ENCODE measurements at regions not wholly inside any gene's neighbourhood (a gene's known extent, or its start where the extent isn't known, plus 50 kb on each side); places are given as distances from the start of the nearest gene placed in this dataset.

DNA sequence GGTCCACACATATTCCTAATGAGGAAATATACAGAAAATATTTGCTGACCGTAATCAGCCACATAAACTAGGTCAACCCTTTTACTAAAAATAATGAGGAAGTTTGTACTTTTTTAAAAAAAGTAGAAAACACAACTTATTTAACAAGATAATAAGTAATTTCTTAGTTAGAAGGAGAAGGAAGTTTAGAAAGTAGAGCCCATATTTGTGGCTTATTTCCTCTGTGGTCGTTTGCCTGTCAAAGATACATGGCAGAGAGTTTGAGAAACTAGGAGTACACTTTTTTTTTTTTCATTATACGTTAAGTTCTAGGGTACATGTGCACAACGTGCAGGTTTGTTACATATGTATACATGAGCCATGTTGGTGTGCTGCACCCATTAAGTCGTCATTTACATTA lies 1205.2 kb upstream of the MIR17HG start:
- Histone ChIP-seq H3K9ac (ENCODE audit: insufficient read length, low read depth) (no peak overlapping the region), H3K4me1 (ENCODE audit: insufficient read depth, insufficient read length) (no peaks in the 10 kb centered on the region), H3K4me3 (ENCODE audit: insufficient read length, low read depth) (no peak overlapping the region), H3K36me3 (ENCODE audit: insufficient read depth, insufficient read length, low read length) (no peaks in the 10 kb centered on the region), H3K27me3 (ENCODE audit: insufficient read depth, insufficient read length) (no peaks in the 10 kb centered on the region), H3K9me3 (ENCODE audit: insufficient read depth, low read length) (no peaks in the 10 kb centered on the region)
- no peak for TF ChIP-seq SUZ12 (IDR thresholded peaks at IDR 0.05; ENCODE audit: extremely low read depth, insufficient read depth, insufficient read length)
- no peak for TF ChIP-seq YY1 (IDR thresholded peaks at IDR 0.05; ENCODE audit: insufficient read depth, insufficient read length)
- TF ChIP-seq ZNF274 (IDR thresholded peaks at IDR 0.05; ENCODE audit: low read depth, low read length), result no peak
- no peak for DNase-seq (ENCODE audit: low read depth, low spot score)

DNA sequence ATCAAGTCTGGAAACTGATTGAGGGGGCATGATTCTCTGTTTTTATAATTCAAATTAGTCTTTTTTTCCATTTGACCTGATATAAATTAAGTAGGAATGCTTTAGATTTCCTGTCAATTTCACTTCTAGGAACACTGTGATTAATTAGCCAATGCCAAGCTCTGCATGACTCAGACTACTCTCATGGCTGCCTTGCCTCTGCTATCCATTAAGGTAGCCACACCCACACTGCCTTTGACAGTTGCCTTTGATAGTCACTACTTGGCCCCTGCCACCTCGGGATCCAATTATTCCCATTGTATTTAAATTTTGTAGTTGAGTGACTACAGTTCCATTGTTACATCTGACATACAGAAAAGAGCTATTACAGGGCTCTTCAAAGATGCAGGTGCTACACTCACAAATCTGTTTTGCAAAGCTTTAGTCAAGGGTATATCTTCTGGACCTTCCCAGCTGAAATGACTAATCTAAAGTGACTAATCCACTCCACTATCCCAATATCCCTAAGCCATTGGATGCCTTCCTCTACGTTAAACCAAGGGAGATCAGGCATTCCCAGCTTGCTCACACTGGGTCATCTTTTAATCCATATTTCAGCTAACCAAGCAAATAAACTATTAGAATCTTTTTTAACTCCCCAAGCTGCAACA lies 1193.1 kb upstream of the MIR17HG start:
- Histone ChIP-seq H3K36me3 (ENCODE audit: insufficient read depth, insufficient read length, low read length) (no peaks in the 10 kb centered on the region), H3K4me3 (ENCODE audit: insufficient read length, low read depth) (no peak overlapping the region), H3K9me3 (ENCODE audit: insufficient read depth, low read length) (no peaks in the 10 kb centered on the region; the same call in 1 of the 2 replicates), H3K4me1 (ENCODE audit: insufficient read depth, insufficient read length) (no peaks in the 10 kb centered on the region), H3K27me3 (ENCODE audit: insufficient read depth, insufficient read length) (no peaks in the 10 kb centered on the region), H3K9ac (ENCODE audit: insufficient read length, low read depth) (no peak overlapping the region)
- TF ChIP-seq SUZ12 (IDR thresholded peaks at IDR 0.05; ENCODE audit: extremely low read depth, insufficient read depth, insufficient read length), result no peak
- no peak for TF ChIP-seq ZNF274 (IDR thresholded peaks at IDR 0.05; ENCODE audit: low read depth, low read length)
- TF ChIP-seq YY1 (IDR thresholded peaks at IDR 0.05; ENCODE audit: insufficient read depth, insufficient read length), result no peak
- DNase-seq (ENCODE audit: low read depth, low spot score), result no peak

DNA sequence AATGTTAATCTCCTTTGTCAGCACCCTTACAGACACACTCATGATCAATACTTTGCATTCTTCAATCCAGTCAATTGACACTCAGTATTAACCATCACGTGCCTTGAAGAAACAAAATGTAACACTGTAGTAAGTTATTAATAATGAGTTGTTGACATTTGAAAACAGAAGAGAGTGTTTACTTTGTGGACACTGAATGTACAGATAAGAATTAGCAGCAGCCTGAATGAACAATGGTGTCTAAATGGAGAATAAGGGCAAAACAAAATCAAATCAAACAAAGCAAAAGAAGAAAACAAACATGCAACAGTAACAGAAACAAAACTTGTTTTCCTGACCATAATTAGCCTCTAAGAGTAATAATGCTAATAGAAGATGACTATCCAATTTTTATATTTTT lies 1191.1 kb upstream of the MIR17HG start:
- Histone ChIP-seq H3K4me1 (ENCODE audit: insufficient read depth, insufficient read length) (no peaks in the 10 kb centered on the region), H3K9ac (ENCODE audit: insufficient read length, low read depth) (no peak overlapping the region), H3K36me3 (ENCODE audit: insufficient read depth, insufficient read length, low read length) (no peaks in the 10 kb centered on the region), H3K27me3 (ENCODE audit: insufficient read depth, insufficient read length) (no peaks in the 10 kb centered on the region), H3K9me3 (ENCODE audit: insufficient read depth, low read length) (no peaks in the 10 kb centered on the region; the same call in 1 of the 2 replicates), H3K4me3 (ENCODE audit: insufficient read length, low read depth) (no peak overlapping the region)
- TF ChIP-seq ZNF274 (IDR thresholded peaks at IDR 0.05; ENCODE audit: low read depth, low read length), result no peak
- no peak for TF ChIP-seq YY1 (IDR thresholded peaks at IDR 0.05; ENCODE audit: insufficient read depth, insufficient read length)
- TF ChIP-seq SUZ12 (IDR thresholded peaks at IDR 0.05; ENCODE audit: extremely low read depth, insufficient read depth, insufficient read length), result no peak
- no peak for DNase-seq (ENCODE audit: low read depth, low spot score)

DNA sequence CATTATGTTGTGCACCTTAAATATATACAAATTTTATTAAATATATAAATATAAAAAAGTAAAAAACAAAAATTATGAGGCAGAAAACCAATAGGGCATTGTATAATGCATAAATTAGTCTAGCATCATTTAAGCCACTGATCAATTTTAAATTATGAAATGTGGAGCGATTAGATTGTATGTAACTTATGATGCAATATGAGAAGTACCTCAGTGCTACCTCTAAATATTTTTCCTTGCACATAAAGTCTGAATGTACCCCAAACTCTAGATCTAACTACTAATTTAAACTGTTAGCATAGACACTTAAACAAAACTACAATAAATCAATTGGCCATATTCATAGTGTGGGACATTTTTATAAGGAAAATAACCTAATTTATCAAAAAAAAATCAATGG lies 1178.5 kb upstream of the MIR17HG start:
- H3K4me1 ChIP-seq (ENCODE audit: insufficient read depth, insufficient read length), result no peaks in the 10 kb centered on the region
- TF ChIP-seq SUZ12 (IDR thresholded peaks at IDR 0.05; ENCODE audit: extremely low read depth, insufficient read depth, insufficient read length), result no peak
- TF ChIP-seq ZNF274 (IDR thresholded peaks at IDR 0.05; ENCODE audit: low read depth, low read length), result no peak
- no peak overlapping the region for H3K9ac ChIP-seq (ENCODE audit: insufficient read length, low read depth)
- H3K4me3 ChIP-seq (ENCODE audit: insufficient read length, low read depth), result no peak overlapping the region
- H3K9me3 ChIP-seq (ENCODE audit: insufficient read depth, low read length), result no peaks in the 10 kb centered on the region
- DNase-seq (ENCODE audit: low read depth, low spot score), result no peak
- no peaks in the 10 kb centered on the region for H3K36me3 ChIP-seq (ENCODE audit: insufficient read depth, insufficient read length, low read length)
- H3K27me3 ChIP-seq (ENCODE audit: insufficient read depth, insufficient read length), result no peaks in the 10 kb centered on the region

- Histone ChIP-seq H3K36me3 (ENCODE audit: insufficient read depth, insufficient read length, low read length) (no peaks in the 10 kb centered on the region), H3K4me1 (ENCODE audit: insufficient read depth, insufficient read length) (no peaks in the 10 kb centered on the region), H3K27me3 (ENCODE audit: insufficient read depth, insufficient read length) (no peaks in the 10 kb centered on the region), H3K4me3 (ENCODE audit: insufficient read length, low read depth) (no peak overlapping the region), H3K9me3 (ENCODE audit: insufficient read depth, low read length) (no peaks in the 10 kb centered on the region), H3K9ac (ENCODE audit: insufficient read length, low read depth) (no peak overlapping the region)
- DNase-seq (ENCODE audit: low read depth, low spot score), result no peak
- TF ChIP-seq ZNF274 (IDR thresholded peaks at IDR 0.05; ENCODE audit: low read depth, low read length), result no peak
Observed at GRCh38 chr13:90170208-90170607, 1177.3 kb upstream of the MIR17HG start.

DNA sequence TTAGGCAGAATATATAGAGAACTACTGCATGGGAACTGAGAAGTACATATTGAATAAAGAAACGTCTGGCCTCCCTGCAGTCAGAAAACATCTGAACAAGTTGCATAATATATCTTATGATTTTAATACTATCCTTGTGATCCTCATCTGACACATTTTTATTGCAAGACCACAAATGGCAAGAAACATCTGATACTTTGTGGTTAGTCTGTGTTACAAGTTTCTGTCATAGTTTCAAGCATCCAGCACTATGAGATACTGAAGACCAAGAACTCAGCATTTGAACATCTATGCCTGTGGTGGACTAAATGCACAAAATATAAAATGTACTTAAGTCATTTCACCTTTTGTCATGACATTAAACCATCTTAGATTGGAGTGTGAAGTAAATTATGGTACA lies 1175.8 kb upstream of the MIR17HG start:
- no peaks in the 10 kb centered on the region for H3K27me3 ChIP-seq (ENCODE audit: insufficient read depth, insufficient read length)
- TF ChIP-seq YY1 (IDR thresholded peaks at IDR 0.05; ENCODE audit: insufficient read depth, insufficient read length) (no peak), SUZ12 (IDR thresholded peaks at IDR 0.05; ENCODE audit: extremely low read depth, insufficient read depth, insufficient read length) (no peak), ZNF274 (IDR thresholded peaks at IDR 0.05; ENCODE audit: low read depth, low read length) (no peak)
- no peak overlapping the region for H3K4me3 ChIP-seq (ENCODE audit: insufficient read length, low read depth)
- DNase-seq (ENCODE audit: low read depth, low spot score), result no peak
- no peak overlapping the region for H3K9ac ChIP-seq (ENCODE audit: insufficient read length, low read depth)
- H3K9me3 ChIP-seq (ENCODE audit: insufficient read depth, low read length), result no peaks in the 10 kb centered on the region
- H3K4me1 ChIP-seq (ENCODE audit: insufficient read depth, insufficient read length), result no peaks in the 10 kb centered on the region
- no peaks in the 10 kb centered on the region for H3K36me3 ChIP-seq (ENCODE audit: insufficient read depth, insufficient read length, low read length)

- no peaks in the 10 kb centered on the region for H3K27me3 ChIP-seq (ENCODE audit: insufficient read depth, insufficient read length)
- H3K9me3 ChIP-seq (ENCODE audit: insufficient read depth, low read length), result no peaks in the 10 kb centered on the region
- no peak overlapping the region for H3K4me3 ChIP-seq (ENCODE audit: insufficient read length, low read depth)
- no peaks in the 10 kb centered on the region for H3K4me1 ChIP-seq (ENCODE audit: insufficient read depth, insufficient read length)
- no peaks in the 10 kb centered on the region for H3K36me3 ChIP-seq (ENCODE audit: insufficient read depth, insufficient read length, low read length)
- no peak overlapping the region for H3K9ac ChIP-seq (ENCODE audit: insufficient read length, low read depth)
- no peak for DNase-seq (ENCODE audit: low read depth, low spot score)
- TF ChIP-seq YY1 (IDR thresholded peaks at IDR 0.05; ENCODE audit: insufficient read depth, insufficient read length), result no peak
- TF ChIP-seq ZNF274 (IDR thresholded peaks at IDR 0.05; ENCODE audit: low read depth, low read length), result no peak
- no peak for TF ChIP-seq SUZ12 (IDR thresholded peaks at IDR 0.05; ENCODE audit: extremely low read depth, insufficient read depth, insufficient read length)
Observed at GRCh38 chr13:90177512-90177911, 1170.0 kb upstream of the MIR17HG start.
